Upper lobe of left lung (tissue), 4 donors: ENCODE measurements at regions not wholly inside any gene's neighbourhood (a gene's known extent, or its start where the extent isn't known, plus 50 kb on each side); places are given as distances from the start of the nearest gene placed in this dataset.
"Not testable (repeated sequence)": the region's sequence is repeated elsewhere in the genome, so short reads cannot be mapped to it uniquely, and the experiment has no call there.

ENCODE experiments used
- CTCF ChIP-seq, 6 experiments: fragments of 450-650 bp in 4 of 6; fragments of 200-600 bp in 2 of 6; sonication (generic) in 2 of 6; IDR thresholded peaks; one replicate each; pipeline ENCODE4 v1.5.1; 2016 to 2019; ENCODE audit warnings: antibody characterized with exemption in 6 of 6
- POLR2A ChIP-seq, 4 donors: fragments of 450-650 bp; IDR thresholded peaks; one replicate each; pipeline ENCODE4 v1.5.1; 2016 to 2017; ENCODE audit warnings: antibody characterized with exemption in 4 of 4, mild to moderate bottlenecking in 2 of 4

- not testable (repeated sequence) for TF ChIP-seq CTCF, POLR2A (IDR thresholded peaks at IDR 0.05)
Measured at GRCh38 chr1:121003230-121003629, 113.7 kb downstream of the PPIAL4A start.
